Common myeloid progenitor, CD34-positive (primary cell): ENCODE measurements at regions not wholly inside any gene's neighbourhood (a gene's known extent, or its start where the extent isn't known, plus 50 kb on each side); places are given as distances from the start of the nearest gene placed in this dataset.

Experiments
- CTCF ChIA-PET: fragments of 350-600 bp; sonication (Branson Sonifier 250); formaldehyde crosslinking; loops from one replicate; lab custom pipeline; 2021; ENCODE audit warnings: antibody characterized with exemption; lab: Charles Lee
- POLR2A ChIA-PET: fragments of 350-600 bp; sonication (Branson Sonifier 250); formaldehyde crosslinking; loops from one replicate; lab custom pipeline; 2021; ENCODE audit warnings: antibody characterized with exemption; lab: Charles Lee
- DNase-seq, 3 donors: peaks; one replicate each; pipeline versions ENCODE4 v3.0.0 to v3.0.0-alpha.2; 2013
- H3K27ac ChIP-seq, 2 experiments: 1 replicate in 1 of 2; 2 replicates in 1 of 2; pipeline ENCODE4 v1.7.0; 2013; ENCODE audit warnings: inconsistent platforms in 2 of 2, low read length in 2 of 2, mild to moderate bottlenecking in 2 of 2, low read depth in 1 of 2, moderate library complexity in 1 of 2; ENCODE audit not compliant: severe bottlenecking in 2 of 2, insufficient read depth in 1 of 2, poor library complexity in 1 of 2
- H3K27me3 ChIP-seq, 5 experiments: replicated peaks in 2 of 5; 1 replicate in 3 of 5; 2 replicates in 2 of 5; pipeline versions ENCODE4 v1.6.1 to v1.7.0; 2013; ENCODE audit warnings: low read length in 4 of 5, mild to moderate bottlenecking in 2 of 5, moderate library complexity in 2 of 5, inconsistent platforms in 1 of 5; ENCODE audit not compliant: insufficient read depth in 5 of 5, control insufficient read depth in 4 of 5
- H3K36me3 ChIP-seq, 4 experiments: 1 replicate in 2 of 4; 2 replicates in 2 of 4; pipeline versions ENCODE4 v1.6.1 to v1.7.0; 2013; ENCODE audit warnings: low read length in 3 of 4, control low read depth in 1 of 4, mild to moderate bottlenecking in 1 of 4; ENCODE audit not compliant: control insufficient read depth in 4 of 4, insufficient read depth in 4 of 4
- H3K4me1 ChIP-seq, 4 experiments: 1 replicate in 3 of 4; 2 replicates in 1 of 4; pipeline versions ENCODE4 v1.6.1 to v1.7.1; 2013; ENCODE audit warnings: low read length in 3 of 4, mild to moderate bottlenecking in 3 of 4, control low read depth in 1 of 4, inconsistent platforms in 1 of 4, moderate library complexity in 1 of 4; ENCODE audit not compliant: control insufficient read depth in 4 of 4, insufficient read depth in 4 of 4; ENCODE audit errors: control extremely low read depth in 1 of 4
- H3K4me3 ChIP-seq, 7 experiments: 1 replicate in 4 of 7; 2 replicates in 3 of 7; pipeline versions ENCODE4 v1.5.1 to v1.7.0; 2013; ENCODE audit warnings: mild to moderate bottlenecking in 7 of 7, low read length in 6 of 7, moderate library complexity in 6 of 7, inconsistent platforms in 2 of 7, low read depth in 2 of 7, control low read depth in 1 of 7; ENCODE audit not compliant: insufficient read depth in 4 of 7, control insufficient read depth in 1 of 7; ENCODE audit errors: extremely low read depth in 1 of 7
- H3K9me3 ChIP-seq, 5 experiments: 1 replicate in 4 of 5; 2 replicates in 1 of 5; pipeline versions ENCODE4 v1.6.1 to v1.7.1; 2013; ENCODE audit warnings: low read length in 4 of 5, mild to moderate bottlenecking in 2 of 5, inconsistent platforms in 1 of 5, low read depth in 1 of 5, moderate library complexity in 1 of 5; ENCODE audit not compliant: control insufficient read depth in 4 of 5, insufficient read depth in 2 of 5; ENCODE audit errors: control extremely low read depth in 1 of 5
- WGBS: methylation state at CpG from one replicate; pipeline ENCODE4 v1.1.5; 2013; ENCODE audit not compliant: insufficient coverage; 5-methylcytosine and 5-hydroxymethylcytosine counted together

DNA sequence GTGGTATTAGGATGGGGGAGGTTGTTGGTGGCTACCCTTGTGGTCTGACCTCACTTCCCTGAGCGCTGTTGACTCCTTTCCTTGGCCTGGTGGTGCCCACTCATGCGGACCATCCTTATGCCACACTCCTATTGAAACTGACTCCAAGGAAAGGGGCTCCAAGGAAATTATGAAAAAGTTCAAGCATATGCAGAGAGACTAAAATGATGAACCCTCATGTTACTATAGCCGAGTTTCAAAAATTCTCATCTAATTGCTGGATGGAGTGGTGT, 75.0 kb upstream of the CALM2 start:
- Histone ChIP-seq H3K9me3 (no peaks in the 10 kb centered on the region), H3K27me3 (no peaks in the 10 kb centered on the region), H3K4me3 (no peak overlapping the region), H3K27ac (no peak overlapping the region), H3K4me1 (peaks cover 0 to 3% (median 0%) of the 10 kb centered on the region in 4 experiments), H3K36me3 (no peaks in the 10 kb centered on the region)
- WGBS: 100% methylated on average over 1 of the region's 3 CpGs
- POLR2A ChIA-PET: no interaction called here
- CTCF ChIA-PET: interaction anchor here (0.8 kb wide), 1 partner anchor 84 kb away, joined by 3 read pairs; no protein-coding TSS in a partner anchor
- no peak for DNase-seq

DNA sequence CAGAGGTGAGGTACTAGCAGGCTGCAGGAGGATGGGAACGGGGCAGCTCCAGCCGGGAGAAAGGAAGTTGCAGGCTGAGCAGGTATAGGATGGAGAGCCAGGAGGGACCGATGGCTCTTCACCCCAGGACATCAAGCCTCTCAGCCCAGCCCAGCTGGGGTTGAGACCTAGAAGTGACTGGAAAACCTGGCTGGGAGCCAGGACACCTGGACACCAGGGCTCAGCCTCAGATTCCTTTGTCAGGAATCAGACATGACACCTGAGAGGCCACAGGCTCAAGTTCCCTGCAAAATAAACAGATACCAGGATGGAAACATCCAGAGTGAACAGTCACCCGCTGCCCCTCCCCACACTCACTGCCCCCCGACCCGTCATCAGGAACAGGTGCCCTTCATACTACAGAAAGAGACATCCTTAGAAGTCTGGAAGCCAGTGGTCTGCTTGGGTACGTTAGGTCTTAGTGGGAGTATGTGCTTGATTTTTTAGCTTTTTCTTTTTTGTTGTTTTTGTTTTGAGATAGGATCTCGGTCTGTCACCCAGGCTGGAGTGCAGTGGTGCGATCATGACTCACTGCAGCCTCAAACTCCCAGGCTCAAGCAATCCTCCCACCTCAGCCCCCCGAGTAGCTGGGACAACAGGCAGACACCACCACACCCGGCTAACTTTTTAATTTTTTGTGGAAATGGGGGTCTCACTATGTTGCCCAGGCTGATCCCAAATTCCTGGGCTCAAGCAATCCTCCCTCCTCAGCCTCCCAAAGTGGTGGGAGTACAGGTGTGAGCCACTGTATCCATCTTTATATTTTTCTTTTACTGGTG, 74.5 kb upstream of the CALM2 start:
- no peaks in the 10 kb centered on the region for H3K36me3 ChIP-seq
- H3K27ac ChIP-seq: no peak overlapping the region
- no peaks in the 10 kb centered on the region for H3K9me3 ChIP-seq
- no peak for DNase-seq
- H3K27me3 ChIP-seq: no peaks in the 10 kb centered on the region
- POLR2A ChIA-PET: no interaction called here
- CTCF ChIA-PET: interaction anchor here (0.8 kb wide), 1 partner anchor 85 kb away, joined by 3 read pairs; no protein-coding TSS in a partner anchor
- no peak overlapping the region for H3K4me3 ChIP-seq
- WGBS: 100% methylated on average over 3 of the region's 11 CpGs
- peaks cover 0 to 3% (median 0%) of the 10 kb centered on the region in 4 experiments for H3K4me1 ChIP-seq

DNA sequence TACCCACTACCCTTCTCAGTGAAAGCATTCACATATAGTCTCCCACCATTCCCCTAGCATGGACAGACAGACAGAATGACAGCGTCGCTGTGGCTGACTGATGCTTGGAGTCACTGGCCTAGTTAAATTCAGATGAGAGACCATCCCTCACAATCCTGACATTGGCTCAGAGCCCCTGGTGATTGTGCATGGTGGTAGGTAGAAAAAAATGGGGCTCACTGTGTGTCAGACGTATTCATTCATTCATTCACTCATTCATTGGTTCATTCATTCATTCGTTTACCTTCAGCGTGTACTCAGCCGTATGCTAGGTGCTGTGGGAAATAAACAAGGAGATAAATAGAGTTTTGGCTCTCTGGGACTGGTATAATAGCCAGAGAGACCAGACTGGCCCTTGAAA, 73.6 kb upstream of the CALM2 start:
- H3K9me3 ChIP-seq: no peaks in the 10 kb centered on the region
- WGBS: 100% methylated on average over 2 of the region's 6 CpGs
- no peak overlapping the region for H3K4me3 ChIP-seq
- no peak overlapping the region for H3K27ac ChIP-seq
- H3K27me3 ChIP-seq: no peaks in the 10 kb centered on the region
- H3K36me3 ChIP-seq: no peaks in the 10 kb centered on the region
- POLR2A ChIA-PET: no interaction called here
- H3K4me1 ChIP-seq: peaks cover 0 to 3% (median 0%) of the 10 kb centered on the region in 4 experiments
- DNase-seq: no peak
- CTCF ChIA-PET: no interaction called here

DNA sequence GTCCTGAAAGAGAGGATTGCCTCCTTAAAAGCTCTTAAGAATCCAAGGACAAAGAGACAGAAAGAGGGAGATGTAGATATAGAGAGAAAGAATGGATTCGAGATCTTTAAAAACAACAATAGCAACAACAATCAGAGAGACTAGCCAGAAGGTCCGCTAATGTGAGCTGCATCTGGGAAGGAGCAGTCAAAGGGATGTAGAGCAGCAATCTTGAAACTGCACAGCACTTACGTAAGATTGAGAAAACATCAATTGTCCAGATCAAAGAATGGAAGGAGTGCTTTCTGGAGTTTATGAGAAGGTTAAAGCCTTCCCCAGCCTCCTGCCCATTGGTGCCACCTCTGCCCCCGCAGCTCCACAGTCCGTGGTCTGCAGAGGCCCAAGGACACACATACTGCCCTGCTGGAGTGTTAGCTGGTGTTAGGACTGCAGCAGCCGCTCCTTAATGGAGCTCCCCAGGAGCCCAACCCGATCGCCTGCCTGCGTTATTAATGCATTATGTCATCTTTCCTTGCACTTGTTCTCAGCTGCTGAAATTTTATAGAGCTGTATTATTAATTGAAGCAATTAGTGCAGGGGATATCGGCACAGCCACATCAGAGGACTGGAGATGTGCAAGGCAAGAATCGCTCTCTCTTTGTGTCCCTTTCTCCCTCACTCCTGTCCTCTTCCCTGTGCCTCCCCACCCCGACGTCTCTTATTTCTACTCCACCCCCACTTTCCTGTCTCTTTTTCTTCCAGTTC, 73.0 kb upstream of the CALM2 start:
- no peak overlapping the region for H3K4me3 ChIP-seq
- CTCF ChIA-PET: no interaction called here
- H3K4me1 ChIP-seq: peaks cover 0 to 1% (median 0%) of the 10 kb centered on the region in 4 experiments
- POLR2A ChIA-PET: no interaction called here
- H3K9me3 ChIP-seq: no peaks in the 10 kb centered on the region
- no peak overlapping the region for H3K27ac ChIP-seq
- H3K27me3 ChIP-seq: no peaks in the 10 kb centered on the region
- H3K36me3 ChIP-seq: no peaks in the 10 kb centered on the region
- WGBS: 89% methylated on average over 10 of the region's 13 CpGs
- DNase-seq: no peak

DNA sequence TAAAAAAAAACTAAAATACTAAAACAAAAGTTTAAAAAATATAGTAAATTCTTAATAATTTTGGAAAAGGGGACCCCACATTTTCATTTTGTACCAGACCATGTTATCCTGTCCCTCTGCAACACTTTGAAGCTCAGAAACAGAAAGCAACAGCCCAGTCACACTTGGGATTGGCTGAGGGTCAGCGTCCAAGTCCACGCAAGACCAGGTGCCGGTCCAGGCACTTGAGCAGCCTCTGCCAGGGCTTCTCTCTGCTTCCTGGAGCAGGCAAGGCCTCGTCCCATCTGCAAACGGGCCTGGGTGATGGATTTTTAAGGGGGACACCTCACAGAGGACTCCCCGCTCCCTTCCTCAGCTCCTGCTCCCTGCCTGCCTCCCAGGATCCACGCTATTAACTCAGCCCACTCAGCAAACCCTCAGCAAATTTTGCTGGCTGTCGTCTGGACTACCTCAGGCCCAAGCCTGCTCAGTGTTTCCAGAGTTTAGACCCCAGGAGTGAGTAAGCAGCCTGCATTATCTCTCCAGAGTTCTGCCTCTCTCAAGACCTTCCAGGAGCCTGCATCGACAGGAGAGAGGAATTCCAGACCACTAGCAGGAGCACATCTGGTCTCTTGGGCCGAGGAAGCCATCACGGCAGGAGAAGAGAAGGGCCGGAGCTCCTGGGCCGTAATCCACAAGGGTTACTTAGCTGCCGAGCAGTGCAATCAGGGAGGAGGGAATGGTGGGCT, 67.4 kb upstream of the CALM2 start:
- Histone ChIP-seq H3K4me1 (no peaks in the 10 kb centered on the region), H3K4me3 (no peak overlapping the region), H3K9me3 (no peaks in the 10 kb centered on the region), H3K27me3 (no peaks in the 10 kb centered on the region), H3K27ac (no peak overlapping the region), H3K36me3 (no peaks in the 10 kb centered on the region)
- ChIA-PET CTCF (no interaction called here), POLR2A (no interaction called here)
- 96% methylated on average over 14 of the region's 14 CpGs for WGBS
- DNase-seq: no peak

DNA sequence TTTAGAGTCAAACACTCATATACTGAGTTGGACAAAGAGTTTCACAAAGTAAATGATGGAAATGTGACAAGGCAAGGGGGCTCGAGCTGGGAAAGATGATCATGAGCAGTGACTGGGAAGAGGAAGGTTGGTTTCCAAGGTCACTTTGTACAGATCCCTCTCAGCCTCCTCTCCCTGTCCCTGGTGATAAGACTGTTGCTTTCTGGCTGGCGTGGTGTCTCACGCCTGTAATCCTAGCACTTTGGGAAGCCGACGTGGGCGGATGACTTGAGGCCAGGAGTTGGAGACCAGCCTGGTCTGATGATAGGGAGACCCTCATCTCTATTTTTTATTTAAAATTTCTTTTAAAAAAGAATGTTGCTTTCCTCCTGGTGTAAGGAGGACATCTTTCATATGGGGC, 65.4 kb upstream of the CALM2 start:
- H3K9me3 ChIP-seq: no peaks in the 10 kb centered on the region
- WGBS: 93% methylated on average over 2 of the region's 6 CpGs
- H3K4me3 ChIP-seq: no peak overlapping the region
- no peaks in the 10 kb centered on the region for H3K36me3 ChIP-seq
- CTCF ChIA-PET: no interaction called here
- no peaks in the 10 kb centered on the region for H3K4me1 ChIP-seq
- H3K27me3 ChIP-seq: no peaks in the 10 kb centered on the region
- DNase-seq: no peak
- POLR2A ChIA-PET: no interaction called here
- no peak overlapping the region for H3K27ac ChIP-seq
